GM12865 (cell line): ENCODE measurements at regions not wholly inside any gene's neighbourhood (a gene's known extent, or its start where the extent isn't known, plus 50 kb on each side); places are given as distances from the start of the nearest gene placed in this dataset.

ENCODE experiments used
- DNase-seq: peaks from one replicate; pipeline ENCODE4 v3.0.0; 2010; ENCODE audit warnings: low read depth
- H3K4me3 ChIP-seq: 2 replicates; pipeline ENCODE4 v1.5.1; 2011; ENCODE audit warnings: mild to moderate bottlenecking, low read depth, low read length, control low read depth
- TF ChIP-seq, protein P1 (sequence below): IDR thresholded peaks from 2 replicates; pipeline ENCODE4 v1.5.1; 2011; ENCODE audit warnings: low read length, control low read depth, low read depth, inconsistent platforms; ENCODE audit not compliant: insufficient read depth; ENCODE audit errors: missing control alignments

GRCh38 chr12:27394676-27395075, 51.9 kb upstream of the SMCO2 start:
- H3K4me3 ChIP-seq, result no peak overlapping the region
- DNase-seq, result no peak
- TF ChIP-seq, protein P1, sequence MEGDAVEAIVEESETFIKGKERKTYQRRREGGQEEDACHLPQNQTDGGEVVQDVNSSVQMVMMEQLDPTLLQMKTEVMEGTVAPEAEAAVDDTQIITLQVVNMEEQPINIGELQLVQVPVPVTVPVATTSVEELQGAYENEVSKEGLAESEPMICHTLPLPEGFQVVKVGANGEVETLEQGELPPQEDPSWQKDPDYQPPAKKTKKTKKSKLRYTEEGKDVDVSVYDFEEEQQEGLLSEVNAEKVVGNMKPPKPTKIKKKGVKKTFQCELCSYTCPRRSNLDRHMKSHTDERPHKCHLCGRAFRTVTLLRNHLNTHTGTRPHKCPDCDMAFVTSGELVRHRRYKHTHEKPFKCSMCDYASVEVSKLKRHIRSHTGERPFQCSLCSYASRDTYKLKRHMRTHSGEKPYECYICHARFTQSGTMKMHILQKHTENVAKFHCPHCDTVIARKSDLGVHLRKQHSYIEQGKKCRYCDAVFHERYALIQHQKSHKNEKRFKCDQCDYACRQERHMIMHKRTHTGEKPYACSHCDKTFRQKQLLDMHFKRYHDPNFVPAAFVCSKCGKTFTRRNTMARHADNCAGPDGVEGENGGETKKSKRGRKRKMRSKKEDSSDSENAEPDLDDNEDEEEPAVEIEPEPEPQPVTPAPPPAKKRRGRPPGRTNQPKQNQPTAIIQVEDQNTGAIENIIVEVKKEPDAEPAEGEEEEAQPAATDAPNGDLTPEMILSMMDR, result no peak

GRCh38 chr12:27396216-27396815, 50.2 kb upstream of the SMCO2 start:
- DNase-seq, result no peak
- no peak overlapping the region for H3K4me3 ChIP-seq
- TF ChIP-seq, protein P1, result no peak
